ENCODE measurements at regions not wholly inside any gene's neighbourhood (a gene's known extent, or its start where the extent isn't known, plus 50 kb on each side); places are given as distances from the start of the nearest gene placed in this dataset.

- no peak for TF ChIP-seq CTCF (IDR thresholded peaks at IDR 0.05; ENCODE audit: low read length)
- no peak for TF ChIP-seq EZH2 (optimal IDR thresholded peaks at IDR 0.05; ENCODE audit: low read depth, low read length)
These were observed 584.7 kb downstream of the LMO4 start for GRCh38 chr1:87913361-87913760.
